K562 (cell line): ENCODE measurements at regions not wholly inside any gene's neighbourhood (a gene's known extent, or its start where the extent isn't known, plus 50 kb on each side); places are given as distances from the start of the nearest gene placed in this dataset.

Source experiments
- ATAC-seq: fragments of 200-7000 bp; cut with Tn5 transposase; 3 replicates; pipeline ENCODE4 v1.9.1; 2020; ENCODE audit warnings: moderate library complexity
- BruUV-seq: library from RNA; stranded (reverse); fragments of 400-500 nt; replicated peaks from 2 replicates; lab custom pipeline; 2021; lab: Mats Ljungman, UMichigan
- CTCF ChIA-PET: fragments of 300-600 bp; formaldehyde crosslinking; extraction: SDS; loops from one replicate; lab custom pipeline; 2021; ENCODE audit warnings: low intra/inter-chr PET ratio; lab: Yijun Ruan, JAX
- POLR2A ChIA-PET: fragments of 300-600, 350-650 bp; sonication (Branson Sonifier 250); formaldehyde crosslinking; extraction: SDS; loops from one replicate; lab custom pipeline; 2021; ENCODE audit warnings: antibody characterized with exemption, inconsistent platforms; lab: Yijun Ruan, JAX
- DNase-seq, 4 experiments: peaks; one replicate each; pipeline versions ENCODE4 v3.0.0 to v3.0.0-alpha.2; 2011 to 2018; ENCODE audit warnings: low spot score in 3 of 4, mixed read lengths in 3 of 4; ENCODE audit errors: extremely low read depth in 1 of 4
- FAIRE-seq: peaks from 2 replicates; lab custom pipeline; 2011; peaks lifted over from hg19 to GRCh38; lab: Jason Lieb, UNC
- H2AFZ ChIP-seq: 2 replicates; pipeline ENCODE4 v1.6.0; 2011; ENCODE audit warnings: low read depth, low read length, control low read depth, inconsistent platforms
- H3K27ac ChIP-seq: fragments of 200-600 bp; 3 replicates; pipeline ENCODE4 v1.8.0; 2011; ENCODE audit warnings: low read depth, mild to moderate bottlenecking, control low read depth, inconsistent platforms, low read length, moderate library complexity, mixed read lengths; ENCODE audit errors: extremely low read depth
- H3K27me3 ChIP-seq, 2 experiments: fragments of 300-600 bp in 1 of 2; 2 replicates in 1 of 2; 3 replicates in 1 of 2; pipeline versions ENCODE4 v1.6.0 to v1.8.0; 2011; ENCODE audit warnings: inconsistent platforms in 2 of 2, low read length in 2 of 2, mild to moderate bottlenecking in 1 of 2, mixed read lengths in 1 of 2, moderate library complexity in 1 of 2; ENCODE audit not compliant: control insufficient read depth in 2 of 2, insufficient read depth in 2 of 2
- H3K36me3 ChIP-seq: fragments of 300-600 bp; 3 replicates; pipeline ENCODE4 v1.8.0; 2011; ENCODE audit warnings: mild to moderate bottlenecking, low read length, inconsistent platforms; ENCODE audit not compliant: control insufficient read depth, insufficient read depth
- H3K4me1 ChIP-seq, 2 experiments: fragments of 200-600 bp in 1 of 2; replicated peaks in 1 of 2; 2 replicates in 1 of 2; 3 replicates in 1 of 2; pipeline versions ENCODE4 v1.5.1 to v1.8.0; 2011; ENCODE audit warnings: inconsistent platforms in 2 of 2, low read length in 2 of 2, mild to moderate bottlenecking in 1 of 2, mixed read lengths in 1 of 2, moderate library complexity in 1 of 2; ENCODE audit not compliant: control insufficient read depth in 2 of 2, insufficient read depth in 2 of 2
- H3K4me2 ChIP-seq: 2 replicates; pipeline ENCODE4 v1.6.1; 2011; ENCODE audit warnings: low read length, control low read depth, inconsistent platforms, mixed read lengths; ENCODE audit not compliant: insufficient read depth
- H3K4me3 ChIP-seq: fragments of 200-600 bp; sonication (generic), shearing (Covaris generic); 2 replicates; pipeline ENCODE4 v1.5.1; 2016; ENCODE audit warnings: control low read depth, inconsistent platforms
- H3K79me2 ChIP-seq: fragments of 200-600 bp; 3 replicates; pipeline ENCODE4 v1.8.0; 2011; ENCODE audit warnings: low read length, inconsistent platforms; ENCODE audit not compliant: control insufficient read depth, insufficient read depth
- H3K9ac ChIP-seq, 2 experiments: 2 replicates each; pipeline versions ENCODE4 v1.6.0 to v1.6.1; 2011; ENCODE audit warnings: low read depth in 2 of 2, low read length in 2 of 2, control low read depth in 1 of 2, inconsistent platforms in 1 of 2, mild to moderate bottlenecking in 1 of 2, mixed read lengths in 1 of 2; ENCODE audit not compliant: insufficient read depth in 1 of 2
- H3K9me1 ChIP-seq: one replicate; pipeline ENCODE4 v1.6.0; 2011; ENCODE audit warnings: inconsistent platforms, mild to moderate bottlenecking, low read length, moderate library complexity; ENCODE audit not compliant: control insufficient read depth, insufficient read depth
- H3K9me3 ChIP-seq: replicated peaks from 2 replicates; pipeline ENCODE4 v1.5.1; 2011; ENCODE audit warnings: low read depth, low read length, inconsistent platforms; ENCODE audit not compliant: control insufficient read depth, insufficient read depth
- H4K20me1 ChIP-seq: replicated peaks from 2 replicates; pipeline ENCODE4 v1.6.1; 2011; ENCODE audit warnings: low read length, inconsistent platforms, mixed read lengths; ENCODE audit not compliant: control insufficient read depth, insufficient read depth
- CBFB ChIP-seq: sonication (generic); formaldehyde crosslinking; IDR thresholded peaks from 2 replicates; pipeline ENCODE4 v1.4.0; 2020; ENCODE audit warnings: mild to moderate bottlenecking, missing genetic modification reagents
- FOXK2 ChIP-seq, 2 experiments: fragments of 450-650 bp; IDR thresholded peaks in 1 of 2; conservative IDR thresholded peaks in 1 of 2; 2 replicates each; pipeline ENCODE4 v1.6.1; 2016; ENCODE audit warnings: low read depth in 2 of 2, mild to moderate bottlenecking in 1 of 2
- MAFF ChIP-seq: IDR thresholded peaks from 2 replicates; pipeline ENCODE4 v1.6.1; 2012; ENCODE audit warnings: low read length, improper control_type of control experiment
- NFE2L1 ChIP-seq: fragments of 450-650 bp; IDR thresholded peaks from 2 replicates; pipeline ENCODE4 v1.6.1; 2016; ENCODE audit warnings: missing genetic modification characterization, low read depth, mild to moderate bottlenecking, missing compliant biosample characterization, moderate library complexity, borderline replicate concordance
- NFYB ChIP-seq: IDR thresholded peaks from 2 replicates; pipeline ENCODE4 v1.6.1; 2011; ENCODE audit warnings: mild to moderate bottlenecking, moderate library complexity; ENCODE audit not compliant: insufficient read length; ENCODE audit errors: extremely low read depth
- SAFB ChIP-seq: fragments of 200-400 bp; formaldehyde crosslinking; IDR thresholded peaks from 2 replicates; pipeline ENCODE4 v1.6.1; 2017; ENCODE audit warnings: low read depth, low read length, borderline replicate concordance
- SIX5 ChIP-seq, 2 experiments: IDR thresholded peaks; 2 replicates each; pipeline ENCODE4 v1.6.1; 2011; ENCODE audit warnings: low read length in 2 of 2, borderline replicate concordance in 1 of 2, low read depth in 1 of 2, mild to moderate bottlenecking in 1 of 2, moderate library complexity in 1 of 2; ENCODE audit not compliant: insufficient read depth in 1 of 2
- TAF9B ChIP-seq: fragments of 450-650 bp; IDR thresholded peaks from 2 replicates; pipeline ENCODE4 v1.6.1; 2018; ENCODE audit warnings: mild to moderate bottlenecking; ENCODE audit not compliant: partially characterized antibody
- ZFP30 ChIP-seq: fragments of 250-450 bp; sonication (Bioruptor Pico); IDR thresholded peaks from 2 replicates; pipeline ENCODE4 v1.8.0; 2022; ENCODE audit warnings: moderate library complexity, mild to moderate bottlenecking, inconsistent platforms, borderline replicate concordance
- ZNF12 ChIP-seq: sonication (generic); formaldehyde crosslinking; IDR thresholded peaks from 2 replicates; pipeline ENCODE4 v1.4.0; 2020; ENCODE audit warnings: mild to moderate bottlenecking, missing genetic modification reagents
- ZNF316 ChIP-seq: fragments of 450-650 bp; IDR thresholded peaks from 2 replicates; pipeline ENCODE4 v1.6.1; 2016
- WGBS: fragments of 100-300 bp; shearing (Covaris generic); methylation state at CpG from one replicate; pipeline ENCODE4 v1.1.6; 2016; ENCODE audit warnings: low coverage, mixed read lengths; ENCODE audit not compliant: insufficient coverage; ENCODE audit errors: missing lambda C conversion rate; 5-methylcytosine and 5-hydroxymethylcytosine counted together
- in situ Hi-C: fragments of 300-500 bp; cut with MboI; formaldehyde crosslinking; loops from 4 replicates; pipeline ENCODE4 v1.15.0; 2018; ENCODE audit warnings: inconsistent platforms, mixed read lengths
- intact Hi-C: fragments of 100-400 bp; cut with micrococcal nuclease; formaldehyde crosslinking; loops from 2 replicates; pipeline ENCODE4 v1.14.2; 2022

GRCh38 chr12:124645530-124646244, 78.3 kb upstream of the NCOR2 start:
- in situ Hi-C loops = no loop called here
- peaks cover 0 to 4% of the 10 kb centered on the region in 2 experiments; a peak in 2 of 5 replicates for H3K27me3 ChIP-seq
- no peaks in the 10 kb centered on the region for H3K79me2 ChIP-seq
- no peak overlapping the region for H3K9ac ChIP-seq
- H3K4me1 ChIP-seq = peaks cover 3 to 11% of the 10 kb centered on the region in 2 experiments; a peak in 4 of 5 replicates
- H3K27ac ChIP-seq = no peak overlapping the region
- intact Hi-C loops = no loop called here
- CTCF ChIA-PET = no interaction called here
- H2AFZ ChIP-seq = peak overlapping the region; percentile 60; the same call in 1 of the 2 replicates
- ATAC-seq (peak; percentile 45), FAIRE-seq (no peak), DNase-seq (no peak)
- H3K36me3 ChIP-seq = no peaks in the 10 kb centered on the region
- H3K9me1 ChIP-seq = no peaks in the 10 kb centered on the region
- no peak overlapping the region; the same call in 1 of the 2 replicates for H3K4me2 ChIP-seq
- TF ChIP-seq CBFB (no peak), FOXK2 (conservative IDR thresholded peaks at IDR 0.05 in 1 of 2, IDR thresholded peaks at IDR 0.05 in 1 of 2; ENCODE audit: low read depth in 2 of 2) (no peak), NFYB (no peak), ZFP30 (CRISPR knock-in tag) (no peak), NFE2L1 (tag) (no peak), ZNF316 (no peak), MAFF (no peak), SIX5 (IDR thresholded peaks at IDR 0.05; ENCODE audit: borderline replicate concordance in 1 of 2, insufficient read depth in 1 of 2, low read depth in 1 of 2, low read length in 2 of 2) (no peak), ZNF12 (CRISPR knock-in tag) (no peak), SAFB (no peak), TAF9B (no peak)
- POLR2A ChIA-PET = interaction anchor here (1.0 to 1.3 kb wide), 2 partner anchors 9 to 17 kb away, joined by 3 read pairs; no protein-coding TSS in a partner anchor
- BruUV-seq = no TSS peak
- H3K9me3 ChIP-seq = no peaks in the 10 kb centered on the region; the same call in 1 of the 2 replicates
- H4K20me1 ChIP-seq = no peaks in the 10 kb centered on the region
- no peak overlapping the region for H3K4me3 ChIP-seq
- 32% methylated on average over 17 of the region's 18 CpGs for WGBS
